GM12878 (cell line): ENCODE measurements at regions not wholly inside any gene's neighbourhood (a gene's known extent, or its start where the extent isn't known, plus 50 kb on each side); places are given as distances from the start of the nearest gene placed in this dataset.

Experiments
- ATAC-seq: fragments of 200-7000 bp; cut with Tn5 transposase; 3 replicates; pipeline ENCODE4 v1.9.1; 2020; ENCODE audit warnings: mild to moderate bottlenecking, moderate library complexity
- BruUV-seq: library from RNA; stranded (reverse); fragments of 400-500 nt; replicated peaks from 2 replicates; lab custom pipeline; 2021; lab: Mats Ljungman, UMichigan
- CTCF ChIA-PET: fragments of 300-600 bp; sonication (Branson Sonifier 250); formaldehyde crosslinking; extraction: SDS; loops from one replicate; lab custom pipeline; 2021; ENCODE audit warnings: inconsistent platforms; lab: Yijun Ruan, JAX
- POLR2A ChIA-PET: fragments of 350-600 bp; formaldehyde crosslinking; extraction: SDS; loops from one replicate; lab custom pipeline; 2021; ENCODE audit warnings: inconsistent platforms; lab: Charles Lee
- RAD21 ChIA-PET: fragments of 300-600 bp; sonication (Branson Sonifier 250); formaldehyde crosslinking; loops from one replicate; lab custom pipeline; 2023; ENCODE audit warnings: antibody characterized with exemption; ENCODE audit not compliant: unreplicated experiment; lab: Charles Lee
- SMC1A ChIA-PET: fragments of 300-600 bp; sonication (Branson Sonifier 250); formaldehyde crosslinking; loops from one replicate; lab custom pipeline; 2023; ENCODE audit not compliant: unreplicated experiment, uncharacterized antibody; lab: Charles Lee
- DNase-seq: peaks from one replicate; pipeline ENCODE4 v3.0.0-alpha.2; 2011; ENCODE audit warnings: low read depth, low spot score
- FAIRE-seq: peaks from 3 replicates; lab custom pipeline; 2011; peaks lifted over from hg19 to GRCh38; lab: Jason Lieb, UNC
- H2AFZ ChIP-seq: 2 replicates; pipeline ENCODE4 v1.6.0; 2011; ENCODE audit warnings: low read depth, low read length, control low read depth; ENCODE audit not compliant: control insufficient read depth
- H3K27ac ChIP-seq: 2 replicates; pipeline ENCODE4 v1.5.1; 2011; ENCODE audit warnings: control low read depth; ENCODE audit not compliant: control insufficient read depth, insufficient read depth
- H3K27me3 ChIP-seq, 2 experiments: replicated peaks in 1 of 2; 2 replicates each; pipeline versions ENCODE4 v1.6.0 to v1.6.1; 2011; ENCODE audit warnings: low read length in 1 of 2; ENCODE audit not compliant: control insufficient read depth in 2 of 2, insufficient read depth in 2 of 2
- H3K36me3 ChIP-seq, 2 experiments: 2 replicates each; pipeline ENCODE4 v1.5.1; 2011; ENCODE audit warnings: low read length in 1 of 2; ENCODE audit not compliant: control insufficient read depth in 2 of 2, insufficient read depth in 2 of 2
- H3K4me1 ChIP-seq: 2 replicates; pipeline ENCODE4 v1.6.1; 2011; ENCODE audit warnings: mild to moderate bottlenecking, low read length, moderate library complexity, mixed read lengths; ENCODE audit not compliant: control insufficient read depth, insufficient read depth
- H3K4me2 ChIP-seq: 2 replicates; pipeline ENCODE4 v1.6.0; 2011; ENCODE audit warnings: control low read depth; ENCODE audit not compliant: control insufficient read depth, insufficient read depth
- H3K4me3 ChIP-seq: fragments of 200-600 bp; sonication (generic); 2 replicates; pipeline ENCODE4 v1.5.1; 2016
- H3K79me2 ChIP-seq: 2 replicates; pipeline ENCODE4 v1.6.0; 2011; ENCODE audit warnings: low read length; ENCODE audit not compliant: control insufficient read depth, insufficient read depth
- H3K9ac ChIP-seq: 2 replicates; pipeline ENCODE4 v1.8.0; 2011; ENCODE audit warnings: low read length, control low read depth, mixed read lengths; ENCODE audit not compliant: control insufficient read depth, insufficient read depth
- H3K9me3 ChIP-seq: replicated peaks from 3 replicates; pipeline ENCODE4 v1.5.1; 2011; ENCODE audit warnings: mild to moderate bottlenecking, low read length; ENCODE audit not compliant: control insufficient read depth, insufficient read depth
- H4K20me1 ChIP-seq: 2 replicates; pipeline ENCODE4 v1.6.0; 2011; ENCODE audit not compliant: control insufficient read depth, insufficient read depth
- ATF2 ChIP-seq: IDR thresholded peaks from 2 replicates; pipeline ENCODE4 v1.6.1; 2012; ENCODE audit warnings: low read length, inconsistent platforms
- BRCA1 ChIP-seq: IDR thresholded peaks from 2 replicates; pipeline ENCODE4 v1.6.1; 2011; ENCODE audit warnings: low read depth, low read length, improper control_type of control experiment
- HDAC6 ChIP-seq: fragments of 200-600 bp; sonication (generic); IDR thresholded peaks from one replicate; pipeline ENCODE4 v1.8.0; 2017; ENCODE audit warnings: antibody characterized with exemption; ENCODE audit not compliant: unreplicated experiment
- JUND ChIP-seq: IDR thresholded peaks from 2 replicates; pipeline ENCODE4 v1.6.1; 2012; ENCODE audit warnings: low read depth, mild to moderate bottlenecking, low read length, improper control_type of control experiment, moderate library complexity
- MXI1 ChIP-seq: fragments of 150-350 bp; IDR thresholded peaks from 2 replicates; pipeline ENCODE4 v1.6.1; 2011; ENCODE audit warnings: low read depth, mild to moderate bottlenecking, inconsistent platforms, low read length, improper control_type of control experiment
- RAD21 ChIP-seq: IDR thresholded peaks from 2 replicates; pipeline ENCODE4 v1.6.1; 2011; ENCODE audit warnings: mild to moderate bottlenecking, low read depth, low read length, moderate library complexity; ENCODE audit not compliant: insufficient read depth
- SIX5 ChIP-seq: IDR thresholded peaks from 2 replicates; pipeline ENCODE4 v1.6.1; 2011; ENCODE audit warnings: mild to moderate bottlenecking, low read depth, low read length, moderate library complexity; ENCODE audit not compliant: severe bottlenecking
- SKIL ChIP-seq: fragments of 450-650 bp; IDR thresholded peaks from 2 replicates; pipeline ENCODE4 v1.6.1; 2017; ENCODE audit warnings: mild to moderate bottlenecking, low read depth, inconsistent platforms; ENCODE audit not compliant: poor library complexity, severe bottlenecking
- TBL1XR1 ChIP-seq: IDR thresholded peaks from 2 replicates; pipeline ENCODE4 v1.6.1; 2012; ENCODE audit warnings: low read depth, low read length, improper control_type of control experiment
- WGBS: methylation state at CpG from one replicate; pipeline ENCODE4 v1.1.6; 2016; ENCODE audit warnings: low lambda C conversion rate; ENCODE audit not compliant: insufficient replicate concordance, insufficient coverage; ENCODE audit errors: missing lambda C conversion rate; 5-methylcytosine and 5-hydroxymethylcytosine counted together
- in situ Hi-C: fragments of 300-500 bp; cut with MboI; formaldehyde crosslinking; loops from 9 replicates; pipeline ENCODE4 v1.14.3; 2018; ENCODE audit warnings: mixed read lengths
- intact Hi-C: fragments of 100-400 bp; cut with micrococcal nuclease; formaldehyde crosslinking; loops from one replicate; pipeline ENCODE4 v1.14.2; 2022; ENCODE audit not compliant: unreplicated experiment

GRCh38 chr1:181181792-181182585 lies 93.5 kb downstream of the IER5 start (continued):
- TF ChIP-seq SKIL: no peak

- ATAC-seq (no peak), FAIRE-seq (no peak), DNase-seq (no peak)
- Histone ChIP-seq H3K4me1 (peaks cover 9% of the 10 kb centered on the region), H4K20me1 (no peaks in the 10 kb centered on the region; the same call in 1 of the 2 replicates), H3K27me3 (no peaks in the 10 kb centered on the region; a peak in 1 of 4 replicates), H3K9me3 (no peaks in the 10 kb centered on the region), H3K4me2 (no peak overlapping the region), H3K4me3 (no peak overlapping the region), H3K79me2 (no peaks in the 10 kb centered on the region), H3K9ac (no peak overlapping the region), H3K36me3 (no peaks in the 10 kb centered on the region), H3K27ac (no peak overlapping the region), H2AFZ (no peak overlapping the region)
- SMC1A ChIA-PET: interaction anchor here (0.8 kb wide), 1 partner anchor 239 kb away, joined by 4 read pairs; no protein-coding TSS in a partner anchor
- in situ Hi-C loops (loop anchor here (5.0 to 10.0 kb wide), 2 partner anchors 238 to 760 kb away; no protein-coding TSS in a partner anchor), intact Hi-C loops (no loop called here)
- no peak for TF ChIP-seq HDAC6
- no peak for TF ChIP-seq JUND
- no peak for TF ChIP-seq TBL1XR1
- TF ChIP-seq MXI1: no peak
- TF ChIP-seq BRCA1: no peak
- no peak for TF ChIP-seq SIX5
- TF ChIP-seq RAD21: no peak
- no peak for TF ChIP-seq ATF2
- no peak for TF ChIP-seq SKIL
- no TSS peak for BruUV-seq
- POLR2A ChIA-PET: no interaction called here
- WGBS: 43% methylated on average over 5 of the region's 5 CpGs
- RAD21 ChIA-PET: interaction anchor here (2.6 kb wide), 1 partner anchor 241 kb away, joined by 9 read pairs; no protein-coding TSS in a partner anchor
- CTCF ChIA-PET: interaction anchor here (1.5 to 8.0 kb wide), 3 partner anchors 241 to 753 kb away, joined by 4 to 91 read pairs (median 8); no protein-coding TSS in a partner anchor
Measured at GRCh38 chr1:181184621-181185020, 96.1 kb downstream of the IER5 start.
